ENCODE measurements at regions not wholly inside any gene's neighbourhood (a gene's known extent, or its start where the extent isn't known, plus 50 kb on each side); places are given as distances from the start of the nearest gene placed in this dataset.
"Not testable (repeated sequence)": the region's sequence is repeated elsewhere in the genome, so short reads cannot be mapped to it uniquely, and the experiment has no call there.

GRCh38 chr10:23512355-23513058, 73.6 kb downstream of the OTUD1 start:
- Histone ChIP-seq H3K27me3 (ENCODE audit: insufficient read depth, low read depth, low read length) (no peaks in the 10 kb centered on the region), H3K36me3 (ENCODE audit: insufficient read depth, low read length) (no peaks in the 10 kb centered on the region), H3K9me2 (ENCODE audit: insufficient read depth, low read length) (no peaks in the 10 kb centered on the region), H3F3A (ENCODE audit: insufficient read depth, low read length, poor library complexity, severe bottlenecking) (no peaks in the 10 kb centered on the region), H3K27ac (ENCODE audit: low read length) (no peak overlapping the region), H3K4me2 (ENCODE audit: low read length) (no peak overlapping the region), H3K9ac (ENCODE audit: low read length) (no peak overlapping the region), H3K79me2 (replicated peaks; ENCODE audit: insufficient read depth, low read length) (no peaks in the 10 kb centered on the region), H3K4me3 (ENCODE audit: low read length) (no peak overlapping the region), H4K20me1 (ENCODE audit: insufficient read depth) (no peaks in the 10 kb centered on the region), H2AFZ (ENCODE audit: low read depth, low read length) (no peak overlapping the region), H3K9me3 (ENCODE audit: low read length) (no peaks in the 10 kb centered on the region)
- no peak for TF ChIP-seq MXI1 (conservative IDR thresholded peaks at IDR 0.05; ENCODE audit: poor library complexity, severe bottlenecking)
- no peak for TF ChIP-seq TAF1 (IDR thresholded peaks at IDR 0.05; ENCODE audit: low read depth)
- TF ChIP-seq EZH2 (IDR thresholded peaks at IDR 0.05; ENCODE audit: borderline replicate concordance, insufficient read depth, low read length, poor library complexity, severe bottlenecking) = no peak
- TF ChIP-seq POLR2AphosphoS5 (IDR thresholded peaks at IDR 0.05) = no peak
- TF ChIP-seq RAD21 (conservative IDR thresholded peaks at IDR 0.05) = no peak
- TF ChIP-seq, protein P1, sequence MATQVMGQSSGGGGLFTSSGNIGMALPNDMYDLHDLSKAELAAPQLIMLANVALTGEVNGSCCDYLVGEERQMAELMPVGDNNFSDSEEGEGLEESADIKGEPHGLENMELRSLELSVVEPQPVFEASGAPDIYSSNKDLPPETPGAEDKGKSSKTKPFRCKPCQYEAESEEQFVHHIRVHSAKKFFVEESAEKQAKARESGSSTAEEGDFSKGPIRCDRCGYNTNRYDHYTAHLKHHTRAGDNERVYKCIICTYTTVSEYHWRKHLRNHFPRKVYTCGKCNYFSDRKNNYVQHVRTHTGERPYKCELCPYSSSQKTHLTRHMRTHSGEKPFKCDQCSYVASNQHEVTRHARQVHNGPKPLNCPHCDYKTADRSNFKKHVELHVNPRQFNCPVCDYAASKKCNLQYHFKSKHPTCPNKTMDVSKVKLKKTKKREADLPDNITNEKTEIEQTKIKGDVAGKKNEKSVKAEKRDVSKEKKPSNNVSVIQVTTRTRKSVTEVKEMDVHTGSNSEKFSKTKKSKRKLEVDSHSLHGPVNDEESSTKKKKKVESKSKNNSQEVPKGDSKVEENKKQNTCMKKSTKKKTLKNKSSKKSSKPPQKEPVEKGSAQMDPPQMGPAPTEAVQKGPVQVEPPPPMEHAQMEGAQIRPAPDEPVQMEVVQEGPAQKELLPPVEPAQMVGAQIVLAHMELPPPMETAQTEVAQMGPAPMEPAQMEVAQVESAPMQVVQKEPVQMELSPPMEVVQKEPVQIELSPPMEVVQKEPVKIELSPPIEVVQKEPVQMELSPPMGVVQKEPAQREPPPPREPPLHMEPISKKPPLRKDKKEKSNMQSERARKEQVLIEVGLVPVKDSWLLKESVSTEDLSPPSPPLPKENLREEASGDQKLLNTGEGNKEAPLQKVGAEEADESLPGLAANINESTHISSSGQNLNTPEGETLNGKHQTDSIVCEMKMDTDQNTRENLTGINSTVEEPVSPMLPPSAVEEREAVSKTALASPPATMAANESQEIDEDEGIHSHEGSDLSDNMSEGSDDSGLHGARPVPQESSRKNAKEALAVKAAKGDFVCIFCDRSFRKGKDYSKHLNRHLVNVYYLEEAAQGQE (IDR thresholded peaks at IDR 0.05; ENCODE audit: borderline replicate concordance) = no peak

DNA sequence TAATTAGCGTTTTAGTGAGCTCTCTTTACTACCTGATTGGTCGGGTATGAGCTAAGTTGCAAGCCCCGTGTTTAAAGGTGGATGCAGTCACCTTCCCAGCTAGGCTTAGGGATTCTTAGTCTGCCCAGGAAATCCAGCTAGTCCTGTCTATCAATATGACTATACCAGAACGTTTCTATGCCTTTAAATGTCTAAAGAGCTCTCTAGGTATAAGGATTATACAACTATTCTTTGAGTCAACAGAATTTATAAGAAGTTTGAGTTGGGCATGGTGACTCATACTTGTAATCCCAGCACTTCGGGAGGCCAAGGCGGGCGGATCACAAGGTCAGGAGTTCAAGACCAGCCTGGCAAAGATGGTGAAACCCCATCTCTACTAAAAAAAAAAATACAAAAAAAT, 74.7 kb downstream of the OTUD1 start:
- H3K9me3 ChIP-seq (ENCODE audit: low read length); H4K20me1 ChIP-seq (ENCODE audit: insufficient read depth); H3K36me3 ChIP-seq (ENCODE audit: insufficient read depth, low read length); H3K4me3 ChIP-seq (ENCODE audit: low read length); H3K79me2 ChIP-seq (replicated peaks; ENCODE audit: insufficient read depth, low read length); H3F3A ChIP-seq (ENCODE audit: insufficient read depth, low read length, poor library complexity, severe bottlenecking); H3K9ac ChIP-seq (ENCODE audit: low read length); H3K27ac ChIP-seq (ENCODE audit: low read length); H3K4me2 ChIP-seq (ENCODE audit: low read length); H2AFZ ChIP-seq (ENCODE audit: low read depth, low read length); H3K9me2 ChIP-seq (ENCODE audit: insufficient read depth, low read length); H3K27me3 ChIP-seq (ENCODE audit: insufficient read depth, low read depth, low read length): not testable (repeated sequence)

- TF ChIP-seq EZH2 (IDR thresholded peaks at IDR 0.05; ENCODE audit: borderline replicate concordance, insufficient read depth, low read length, poor library complexity, severe bottlenecking) = no peak
- TF ChIP-seq EP300 (conservative IDR thresholded peaks at IDR 0.05; ENCODE audit: poor library complexity, severe bottlenecking) = no peak
- TF ChIP-seq POLR2AphosphoS5 (IDR thresholded peaks at IDR 0.05) = no peak
- TF ChIP-seq TAF1 (IDR thresholded peaks at IDR 0.05; ENCODE audit: low read depth) = no peak
- TF ChIP-seq, protein P1 (IDR thresholded peaks at IDR 0.05; ENCODE audit: borderline replicate concordance) = no peak
- TF ChIP-seq MXI1 (conservative IDR thresholded peaks at IDR 0.05; ENCODE audit: poor library complexity, severe bottlenecking) = no peak
- no peak for TF ChIP-seq RAD21 (conservative IDR thresholded peaks at IDR 0.05)
- TF ChIP-seq SMC3 (conservative IDR thresholded peaks at IDR 0.05; ENCODE audit: poor library complexity) = no peak
- TF ChIP-seq CTCF (IDR thresholded peaks at IDR 0.05; ENCODE audit: poor library complexity, severe bottlenecking) = no peak
- H3K27me3 ChIP-seq (ENCODE audit: insufficient read depth, low read depth, low read length) = no peaks in the 10 kb centered on the region
- no peak overlapping the region for H3K27ac ChIP-seq (ENCODE audit: low read length)
These were observed 75.4 kb downstream of the OTUD1 start for GRCh38 chr10:23514321-23514720.

More at GRCh38 chr10:23514321-23514720, 75.4 kb downstream of the OTUD1 start:
- Histone ChIP-seq H3F3A (ENCODE audit: insufficient read depth, low read length, poor library complexity, severe bottlenecking) (no peaks in the 10 kb centered on the region), H4K20me1 (ENCODE audit: insufficient read depth) (no peaks in the 10 kb centered on the region), H3K9me2 (ENCODE audit: insufficient read depth, low read length) (no peaks in the 10 kb centered on the region), H3K9ac (ENCODE audit: low read length) (no peak overlapping the region), H3K9me3 (ENCODE audit: low read length) (no peaks in the 10 kb centered on the region), H3K36me3 (ENCODE audit: insufficient read depth, low read length) (no peaks in the 10 kb centered on the region), H2AFZ (ENCODE audit: low read depth, low read length) (no peak overlapping the region), H3K4me3 (ENCODE audit: low read length) (no peak overlapping the region), H3K79me2 (replicated peaks; ENCODE audit: insufficient read depth, low read length) (no peaks in the 10 kb centered on the region), H3K4me2 (ENCODE audit: low read length) (no peak overlapping the region)

Measured in neural cell (in vitro differentiated cells).